HG02571 (cell line): ENCODE measurements at regions not wholly inside any gene's neighbourhood (a gene's known extent, or its start where the extent isn't known, plus 50 kb on each side); places are given as distances from the start of the nearest gene placed in this dataset.

Experiments
- ATAC-seq: cut with Tn5 transposase; IDR thresholded peaks from one replicate; pipeline ENCODE4 v1.9.1; 2021; ENCODE audit warnings: mild to moderate bottlenecking, moderate library complexity; ENCODE audit not compliant: unreplicated experiment

GRCh38 chr4:24419181-24420034 is 164.9 kb downstream of the DHX15 start:
- peak; percentile 79 for ATAC-seq

DNA sequence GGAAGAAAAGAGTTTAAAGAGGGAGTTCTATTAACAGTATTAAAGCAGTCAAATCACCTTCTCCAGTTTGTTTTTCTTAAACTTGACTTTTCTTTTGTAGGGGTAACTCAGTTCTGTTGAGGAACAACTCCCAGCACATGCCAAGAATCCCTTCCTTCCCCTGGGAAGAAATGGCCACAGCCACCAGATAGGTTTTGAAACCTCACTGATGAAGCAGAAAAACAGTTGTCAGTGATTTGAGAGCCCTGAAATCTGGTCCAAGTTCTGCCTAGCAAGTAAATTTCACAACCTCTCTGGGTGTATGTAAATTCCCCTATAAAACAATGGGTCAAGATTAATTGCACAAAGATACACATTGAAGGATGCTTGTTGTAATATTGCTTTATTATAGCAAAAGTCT is 167.1 kb downstream of the DHX15 start:
- ATAC-seq: no peak

DNA sequence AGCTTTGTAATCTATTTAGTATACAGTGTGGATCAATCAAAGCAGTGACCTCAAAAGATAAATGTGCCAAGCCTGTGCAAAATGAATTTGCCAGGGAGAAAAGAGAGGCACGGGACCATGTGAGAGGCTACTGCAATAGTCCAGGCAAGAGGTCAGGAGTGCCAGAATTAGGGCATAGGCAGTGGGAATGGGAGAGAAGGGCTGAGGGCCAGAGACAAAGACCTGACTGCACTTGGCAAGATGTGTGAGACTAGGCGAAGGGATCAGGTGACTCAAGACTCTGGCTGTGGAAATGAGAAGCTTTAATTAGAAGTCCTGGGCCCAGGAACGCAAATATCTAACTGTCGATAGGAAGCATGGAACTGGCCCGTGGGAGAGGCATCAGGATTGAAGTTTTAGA is 168.1 kb downstream of the DHX15 start:
- ATAC-seq: no peak

- ATAC-seq: no peak
Observed at GRCh38 chr4:24413311-24413784, 171.0 kb downstream of the DHX15 start.

DNA sequence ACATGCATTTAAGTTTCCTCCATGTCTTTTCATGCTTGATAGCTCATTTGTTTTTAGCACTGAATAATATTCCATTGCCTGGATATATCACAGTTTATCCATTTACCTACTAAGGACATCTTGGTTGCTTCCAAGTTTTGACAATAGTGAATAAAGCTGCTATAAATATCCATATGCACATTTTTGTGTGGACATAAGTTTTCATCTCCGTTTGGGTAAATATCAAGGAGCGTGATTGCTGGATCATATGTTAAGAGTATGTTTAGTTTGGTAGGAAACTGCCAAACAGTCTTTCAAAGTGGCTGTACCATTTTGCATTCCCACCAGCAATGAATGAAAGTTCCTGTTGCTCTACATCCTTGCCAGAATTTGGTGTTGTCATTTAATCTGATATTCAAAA is 172.5 kb downstream of the DHX15 start:
- no peak for ATAC-seq

GRCh38 chr4:24411299-24411698 is 173.1 kb downstream of the DHX15 start:
- no peak for ATAC-seq

GRCh38 chr4:24408640-24409039 is 175.7 kb downstream of the DHX15 start:
- ATAC-seq: no peak

DNA sequence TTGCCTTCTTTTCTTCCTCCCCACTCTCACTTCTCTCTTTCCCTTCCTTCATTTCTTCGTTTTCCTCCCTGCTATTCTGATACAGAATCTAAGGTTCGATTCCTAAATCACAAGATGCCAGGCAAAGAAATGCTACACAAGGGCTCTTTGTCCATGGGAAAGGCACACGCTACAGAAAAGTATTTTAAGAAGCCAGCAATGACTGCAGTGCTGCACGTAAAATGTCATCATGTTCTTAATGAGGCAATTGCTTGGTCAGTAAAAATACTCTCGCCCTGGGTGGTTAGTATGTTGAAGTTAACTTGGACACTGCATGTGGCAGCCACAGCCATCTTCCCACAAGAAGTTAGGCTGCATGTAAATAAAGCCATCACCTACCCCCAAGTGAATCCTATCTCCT is 178.4 kb downstream of the DHX15 start:
- ATAC-seq: no peak

DNA sequence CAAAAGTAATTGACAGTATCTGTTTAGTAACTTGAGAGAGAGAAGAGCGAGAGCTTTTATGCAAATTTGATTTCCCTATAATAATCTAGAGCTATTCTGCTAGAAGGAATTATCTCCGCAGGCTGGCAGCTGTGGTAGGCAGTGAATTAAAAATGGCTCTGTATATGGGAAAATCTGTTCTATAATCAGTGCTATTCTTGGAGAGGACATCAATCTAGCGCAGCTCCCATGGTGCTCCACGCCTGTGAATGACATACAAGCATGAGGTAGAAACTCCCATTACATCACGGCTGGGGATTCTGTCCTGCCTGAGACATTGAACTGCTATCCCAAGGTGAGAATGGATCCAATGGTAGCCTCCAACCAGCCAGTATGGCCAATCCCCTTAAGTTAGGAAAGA is 179.0 kb downstream of the DHX15 start:
- ATAC-seq: no peak

GRCh38 chr4:24404281-24404680 is 180.1 kb downstream of the DHX15 start:
- ATAC-seq: no peak

DNA sequence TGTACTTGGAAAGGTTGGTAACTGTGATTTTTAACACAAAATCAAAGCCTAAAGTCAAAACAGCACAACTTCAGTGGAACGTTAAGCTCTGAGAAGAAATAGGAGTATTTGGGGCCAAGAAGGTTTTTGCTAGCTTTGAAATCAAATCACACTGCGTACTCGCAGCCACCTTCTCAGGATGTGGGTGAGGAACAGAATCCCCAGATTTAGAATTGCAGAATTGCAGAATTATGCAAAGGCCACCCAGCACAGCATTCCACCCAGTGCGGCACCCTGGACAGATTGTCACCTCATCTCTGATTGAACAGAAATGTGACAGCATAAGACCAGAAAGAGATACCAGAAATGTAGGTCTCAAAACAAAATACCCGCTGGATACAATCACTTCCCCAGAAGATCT is 181.1 kb downstream of the DHX15 start:
- no peak for ATAC-seq

- ATAC-seq: no peak
Observed at GRCh38 chr4:24400537-24400936, 183.8 kb downstream of the DHX15 start.

- ATAC-seq: no peak
Observed at GRCh38 chr4:24396988-24397387, 187.4 kb downstream of the DHX15 start.

DNA sequence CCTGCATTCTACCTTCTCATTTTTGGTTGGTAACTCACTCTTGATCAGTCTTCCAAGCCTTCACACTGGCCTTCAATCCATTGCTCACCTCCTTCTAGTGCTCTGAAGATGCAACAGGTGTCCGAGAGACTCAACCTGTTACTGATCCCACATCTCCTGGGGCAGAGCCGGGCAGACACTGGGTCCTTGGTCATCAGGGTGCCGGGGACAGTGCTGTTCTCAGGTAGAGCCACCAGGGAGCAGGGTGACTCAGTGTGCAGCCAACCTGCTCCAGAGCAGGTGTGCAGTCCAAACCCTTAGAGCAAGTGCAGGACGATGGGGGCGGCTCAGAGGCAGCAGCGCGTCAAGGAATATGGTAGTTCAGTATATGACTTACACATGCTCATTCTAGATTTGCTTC is 188.4 kb downstream of the DHX15 start:
- ATAC-seq: no peak

DNA sequence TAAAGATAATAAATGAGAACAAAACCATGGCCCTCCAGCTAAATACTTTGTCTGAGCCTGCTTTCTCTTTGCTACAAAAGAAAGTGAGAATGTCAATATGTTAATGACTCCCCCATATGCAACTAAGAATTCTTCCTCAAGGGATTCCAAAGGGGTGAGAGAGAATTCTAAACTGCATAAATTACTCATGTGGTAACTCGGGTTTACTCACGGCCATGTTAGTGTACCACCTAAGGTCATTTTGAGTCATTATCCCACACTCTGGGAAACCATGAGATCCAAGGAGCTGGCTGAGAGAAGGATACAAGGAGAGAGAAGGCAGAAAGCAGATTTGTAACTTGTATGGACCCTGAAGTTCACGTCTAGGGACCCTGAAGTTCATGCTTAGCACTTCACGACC is 190.3 kb downstream of the DHX15 start:
- ATAC-seq: no peak

DNA sequence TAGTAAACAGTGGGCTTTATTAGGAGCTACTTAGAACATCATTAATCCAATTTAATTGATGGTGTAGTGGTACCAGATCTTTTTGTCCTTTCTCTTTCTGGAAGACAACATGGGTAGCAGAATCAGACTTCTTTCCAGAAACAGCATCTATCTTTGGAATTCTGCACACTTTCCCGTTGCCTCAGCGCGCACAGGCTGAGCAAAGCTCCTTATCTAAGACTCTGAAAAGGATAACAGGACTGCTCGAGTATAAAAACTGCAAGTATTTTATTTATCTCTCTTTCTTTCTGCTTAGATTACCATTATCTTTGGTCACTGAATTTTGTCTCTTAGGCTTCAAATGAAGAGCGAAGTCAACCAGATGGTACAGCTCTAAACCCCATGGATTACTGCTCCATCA is 191.7 kb downstream of the DHX15 start:
- no peak for ATAC-seq

DNA sequence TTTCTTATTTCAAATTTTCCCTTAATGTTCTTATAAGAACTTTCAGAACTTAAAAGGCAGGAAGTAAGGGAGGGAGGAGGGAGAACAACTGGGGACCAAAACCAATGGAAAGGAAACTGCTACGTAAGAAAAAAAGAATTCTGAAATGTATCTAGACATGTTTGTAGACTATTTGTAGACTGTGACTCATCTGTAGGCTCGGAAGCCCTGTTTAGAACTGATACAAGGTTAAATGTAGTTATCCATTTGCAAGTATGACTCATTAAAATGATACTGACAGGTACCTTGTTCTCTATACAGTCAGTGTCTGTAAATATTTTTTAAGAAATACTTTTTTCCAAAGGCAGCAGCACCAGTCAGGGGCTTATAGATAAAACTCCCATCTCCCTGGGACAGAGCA is 202.0 kb downstream of the DHX15 start:
- ATAC-seq: peak; percentile 63

- ATAC-seq: no peak
Observed at GRCh38 chr4:24380957-24381665, 203.2 kb downstream of the DHX15 start.

DNA sequence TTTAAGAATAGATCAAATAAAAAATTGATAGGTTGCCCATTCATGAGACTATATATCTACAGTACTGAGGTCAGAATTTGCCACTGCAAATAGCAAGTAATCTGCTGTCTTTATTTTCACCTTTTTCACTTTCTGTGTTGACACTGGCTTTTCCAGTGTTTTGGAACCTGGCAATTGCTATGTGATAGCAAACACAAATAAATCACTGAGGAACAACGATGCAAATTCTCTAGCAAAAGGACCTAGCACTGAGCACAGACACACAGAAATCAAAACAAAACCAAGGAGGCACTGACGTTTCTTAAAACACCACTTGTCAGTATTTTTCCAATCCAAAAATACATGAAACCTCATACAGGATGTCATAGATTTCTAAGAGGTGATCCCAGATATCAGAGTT is 210.7 kb downstream of the DHX15 start:
- ATAC-seq: no peak

GRCh38 chr4:24372881-24373280 is 211.5 kb downstream of the DHX15 start:
- no peak for ATAC-seq

DNA sequence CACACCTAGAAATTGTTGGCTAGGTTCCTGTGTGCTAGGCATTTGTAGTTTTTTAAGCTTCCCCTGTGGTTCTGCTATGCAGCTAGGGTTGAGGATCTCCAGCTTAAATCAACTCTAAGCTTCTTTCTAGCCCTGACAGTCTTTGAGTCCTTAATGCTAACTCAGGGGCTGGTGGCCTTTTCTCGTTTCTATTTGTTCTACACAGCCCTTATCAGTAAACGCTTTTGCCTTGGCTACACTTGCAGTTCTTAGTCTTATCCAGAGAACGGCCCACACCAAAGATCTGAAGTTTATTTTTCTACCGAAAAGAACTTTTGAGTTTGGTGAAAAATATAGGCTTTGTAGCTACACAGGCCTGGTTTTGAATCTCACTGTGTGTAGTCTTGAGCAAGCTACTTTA is 212.0 kb downstream of the DHX15 start:
- ATAC-seq: no peak

DNA sequence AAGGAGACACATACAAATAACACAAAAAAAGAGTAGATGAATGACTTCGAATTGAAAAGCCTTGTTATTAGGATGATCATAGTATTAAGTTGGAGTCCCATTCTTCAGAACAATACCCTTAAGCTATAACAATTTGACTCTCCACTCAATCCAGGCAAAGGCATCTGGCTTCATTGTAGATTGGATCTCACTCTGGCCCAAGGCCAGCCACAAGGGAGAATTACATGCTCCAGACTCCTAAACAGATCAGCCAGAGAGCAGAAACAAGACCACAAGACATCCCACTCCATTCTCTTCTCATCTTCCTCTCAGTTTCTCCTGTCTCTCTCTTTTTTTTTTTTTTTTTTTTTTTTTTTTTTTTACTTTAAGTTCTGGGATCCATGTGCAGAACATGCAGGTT is 213.9 kb downstream of the DHX15 start:
- ATAC-seq: no peak
